ENCODE measurements at regions not wholly inside any gene's neighbourhood (a gene's known extent, or its start where the extent isn't known, plus 50 kb on each side); places are given as distances from the start of the nearest gene placed in this dataset.
"Not testable (repeated sequence)": the region's sequence is repeated elsewhere in the genome, so short reads cannot be mapped to it uniquely, and the experiment has no call there.

- DNase-seq (ENCODE audit: low spot score): no peak
These were observed 1019.2 kb downstream of the CDH11 start for GRCh38 chr16:64102654-64103053.

GRCh38 chr16:64098451-64098850 lies 1023.4 kb downstream of the CDH11 start:
- DNase-seq (ENCODE audit: low spot score): no peak

- DNase-seq (ENCODE audit: low spot score): no peak
These were observed 1025.2 kb downstream of the CDH11 start for GRCh38 chr16:64096689-64097088.

- DNase-seq (ENCODE audit: low spot score): no peak
These were observed 1026.8 kb downstream of the CDH11 start for GRCh38 chr16:64094992-64095634.

GRCh38 chr16:64094181-64094965 lies 1027.5 kb downstream of the CDH11 start:
- DNase-seq (ENCODE audit: low spot score): no peak

GRCh38 chr16:64092271-64092670 lies 1029.6 kb downstream of the CDH11 start:
- no peak for DNase-seq (ENCODE audit: low spot score)

GRCh38 chr16:64090327-64090726 lies 1031.5 kb downstream of the CDH11 start:
- DNase-seq (ENCODE audit: low spot score): no peak

GRCh38 chr16:64089697-64090096 lies 1032.2 kb downstream of the CDH11 start:
- DNase-seq (ENCODE audit: low spot score): peak; percentile 59

- DNase-seq (ENCODE audit: low spot score): no peak
These were observed 1033.0 kb downstream of the CDH11 start for GRCh38 chr16:64088838-64089237.

GRCh38 chr16:64085296-64085695 lies 1036.6 kb downstream of the CDH11 start:
- DNase-seq (ENCODE audit: low spot score): no peak

GRCh38 chr16:64084706-64085105 lies 1037.2 kb downstream of the CDH11 start:
- no peak for DNase-seq (ENCODE audit: low spot score)

- DNase-seq (ENCODE audit: low spot score): no peak
These were observed 1038.3 kb downstream of the CDH11 start for GRCh38 chr16:64083428-64084129.

- DNase-seq (ENCODE audit: low spot score): no peak
These were observed 1044.6 kb downstream of the CDH11 start for GRCh38 chr16:64077242-64077641.

GRCh38 chr16:64074706-64075105 lies 1047.2 kb downstream of the CDH11 start:
- no peak for DNase-seq (ENCODE audit: low spot score)

- DNase-seq (ENCODE audit: low spot score): not testable (repeated sequence)
These were observed 1049.6 kb downstream of the CDH11 start for GRCh38 chr16:64072131-64072730.

- no peak for DNase-seq (ENCODE audit: low spot score)
These were observed 1056.3 kb downstream of the CDH11 start for GRCh38 chr16:64065523-64065922.

- DNase-seq (ENCODE audit: low spot score): no peak
These were observed 1060.2 kb downstream of the CDH11 start for GRCh38 chr16:64061621-64062020.

- DNase-seq (ENCODE audit: low spot score): no peak
These were observed 1061.2 kb downstream of the CDH11 start for GRCh38 chr16:64060631-64061030.

GRCh38 chr16:64058685-64059084 lies 1063.2 kb downstream of the CDH11 start:
- DNase-seq (ENCODE audit: low spot score): no peak

GRCh38 chr16:64051824-64052223 lies 1070.0 kb downstream of the CDH11 start:
- no peak for DNase-seq (ENCODE audit: low spot score)

GRCh38 chr16:64047878-64048277 lies 1074.0 kb downstream of the CDH11 start:
- no peak for DNase-seq (ENCODE audit: low spot score)

GRCh38 chr16:64047207-64047606 lies 1074.7 kb downstream of the CDH11 start:
- DNase-seq (ENCODE audit: low spot score): no peak

- DNase-seq (ENCODE audit: low spot score): no peak
These were observed 1086.5 kb downstream of the CDH11 start for GRCh38 chr16:64035337-64035736.
